Lower leg skin (tissue), 3 donors: ENCODE measurements at regions not wholly inside any gene's neighbourhood (a gene's known extent, or its start where the extent isn't known, plus 50 kb on each side); places are given as distances from the start of the nearest gene placed in this dataset.

Experiments
- POLR2A ChIP-seq, 2 donors: fragments of 450-650 bp; IDR thresholded peaks; one replicate each; pipeline ENCODE4 v1.6.1; 2016 to 2017; ENCODE audit warnings: antibody characterized with exemption in 2 of 2, mild to moderate bottlenecking in 1 of 2, moderate library complexity in 1 of 2
- TF ChIP-seq, protein P1 (sequence below), 3 donors: fragments of 450-650 bp; IDR thresholded peaks; one replicate each; pipeline ENCODE4 v1.5.1; 2016; ENCODE audit warnings: antibody characterized with exemption in 3 of 3, mild to moderate bottlenecking in 3 of 3, moderate library complexity in 2 of 3

- no peak for TF ChIP-seq POLR2A (IDR thresholded peaks at IDR 0.05)
- TF ChIP-seq, protein P1, sequence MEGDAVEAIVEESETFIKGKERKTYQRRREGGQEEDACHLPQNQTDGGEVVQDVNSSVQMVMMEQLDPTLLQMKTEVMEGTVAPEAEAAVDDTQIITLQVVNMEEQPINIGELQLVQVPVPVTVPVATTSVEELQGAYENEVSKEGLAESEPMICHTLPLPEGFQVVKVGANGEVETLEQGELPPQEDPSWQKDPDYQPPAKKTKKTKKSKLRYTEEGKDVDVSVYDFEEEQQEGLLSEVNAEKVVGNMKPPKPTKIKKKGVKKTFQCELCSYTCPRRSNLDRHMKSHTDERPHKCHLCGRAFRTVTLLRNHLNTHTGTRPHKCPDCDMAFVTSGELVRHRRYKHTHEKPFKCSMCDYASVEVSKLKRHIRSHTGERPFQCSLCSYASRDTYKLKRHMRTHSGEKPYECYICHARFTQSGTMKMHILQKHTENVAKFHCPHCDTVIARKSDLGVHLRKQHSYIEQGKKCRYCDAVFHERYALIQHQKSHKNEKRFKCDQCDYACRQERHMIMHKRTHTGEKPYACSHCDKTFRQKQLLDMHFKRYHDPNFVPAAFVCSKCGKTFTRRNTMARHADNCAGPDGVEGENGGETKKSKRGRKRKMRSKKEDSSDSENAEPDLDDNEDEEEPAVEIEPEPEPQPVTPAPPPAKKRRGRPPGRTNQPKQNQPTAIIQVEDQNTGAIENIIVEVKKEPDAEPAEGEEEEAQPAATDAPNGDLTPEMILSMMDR (IDR thresholded peaks at IDR 0.05) = no peak
Observed at GRCh38 chr5:143877196-143877595, 65.2 kb downstream of the HMHB1 start.
